Duodenal mucosa (tissue), 2 donors: ENCODE measurements at regions not wholly inside any gene's neighbourhood (a gene's known extent, or its start where the extent isn't known, plus 50 kb on each side); places are given as distances from the start of the nearest gene placed in this dataset.

Experiments
- H3K27ac ChIP-seq: one replicate; pipeline ENCODE4 v1.7.0; 2013; ENCODE audit warnings: low read depth, low read length
- H3K27me3 ChIP-seq, 2 donors: one replicate each; pipeline ENCODE4 v1.7.0; 2013; ENCODE audit warnings: low read length in 2 of 2, control low read depth in 1 of 2; ENCODE audit not compliant: insufficient read depth in 2 of 2, control insufficient read depth in 1 of 2
- H3K36me3 ChIP-seq, 2 donors: one replicate each; pipeline ENCODE4 v1.7.0; 2013; ENCODE audit warnings: low read length in 2 of 2, control low read depth in 1 of 2; ENCODE audit not compliant: insufficient read depth in 2 of 2, control insufficient read depth in 1 of 2
- H3K4me1 ChIP-seq, 2 donors: one replicate each; pipeline ENCODE4 v1.7.0; 2013; ENCODE audit warnings: low read length in 2 of 2, control low read depth in 1 of 2; ENCODE audit not compliant: insufficient read depth in 2 of 2, control insufficient read depth in 1 of 2
- H3K4me3 ChIP-seq, 2 donors: one replicate each; pipeline ENCODE4 v1.7.0; 2013; ENCODE audit warnings: low read length in 2 of 2, low read depth in 1 of 2
- H3K9ac ChIP-seq, 2 donors: one replicate each; pipeline ENCODE4 v1.7.0; 2013; ENCODE audit warnings: low read length in 2 of 2, low read depth in 1 of 2
- H3K9me3 ChIP-seq, 2 donors: one replicate each; pipeline ENCODE4 v1.7.0; 2013; ENCODE audit warnings: low read length in 2 of 2, control low read depth in 1 of 2; ENCODE audit not compliant: control insufficient read depth in 1 of 2

- Histone ChIP-seq H3K27me3 (no peaks in the 10 kb centered on the region), H3K9ac (no peak overlapping the region), H3K4me3 (no peak overlapping the region), H3K4me1 (peaks cover 5 to 11% of the 10 kb centered on the region in 2 donors), H3K36me3 (no peaks in the 10 kb centered on the region), H3K27ac (no peak overlapping the region), H3K9me3 (no peaks in the 10 kb centered on the region)
Measured at GRCh38 chr9:89793124-89793495, 188.3 kb downstream of the GADD45G start.

- Histone ChIP-seq H3K27me3 (no peaks in the 10 kb centered on the region), H3K36me3 (no peaks in the 10 kb centered on the region), H3K4me3 (no peak overlapping the region), H3K9ac (no peak overlapping the region), H3K9me3 (no peaks in the 10 kb centered on the region), H3K4me1 (peaks cover 5 to 11% of the 10 kb centered on the region in 2 donors), H3K27ac (no peak overlapping the region)
Measured at GRCh38 chr9:89793551-89793950, 188.7 kb downstream of the GADD45G start.

- peaks cover 5% of the 10 kb centered on the region in 2 donors for H3K4me1 ChIP-seq
- H3K27ac ChIP-seq: no peak overlapping the region
- no peak overlapping the region for H3K4me3 ChIP-seq
- H3K27me3 ChIP-seq: no peaks in the 10 kb centered on the region
- H3K9me3 ChIP-seq: no peaks in the 10 kb centered on the region
- no peak overlapping the region for H3K9ac ChIP-seq
- H3K36me3 ChIP-seq: no peaks in the 10 kb centered on the region
Measured at GRCh38 chr9:89794918-89795317, 190.1 kb downstream of the GADD45G start.

- no peak overlapping the region for H3K4me3 ChIP-seq
- H3K4me1 ChIP-seq: peaks cover 3 to 5% of the 10 kb centered on the region in 2 donors
- no peaks in the 10 kb centered on the region for H3K9me3 ChIP-seq
- H3K9ac ChIP-seq: no peak overlapping the region
- H3K27me3 ChIP-seq: no peaks in the 10 kb centered on the region
- H3K36me3 ChIP-seq: no peaks in the 10 kb centered on the region
- no peak overlapping the region for H3K27ac ChIP-seq
Measured at GRCh38 chr9:89795538-89796195, 190.9 kb downstream of the GADD45G start.

GRCh38 chr9:89796606-89797005, 191.8 kb downstream of the GADD45G start:
- Histone ChIP-seq H3K27ac (no peak overlapping the region), H3K9ac (no peak overlapping the region), H3K4me1 (peaks cover 0 to 5% of the 10 kb centered on the region in 2 donors), H3K9me3 (no peaks in the 10 kb centered on the region), H3K36me3 (no peaks in the 10 kb centered on the region), H3K27me3 (no peaks in the 10 kb centered on the region), H3K4me3 (no peak overlapping the region)

GRCh38 chr9:89797255-89797654, 192.4 kb downstream of the GADD45G start:
- H3K4me1 ChIP-seq: peaks cover 0 to 5% of the 10 kb centered on the region in 2 donors
- H3K27ac ChIP-seq: no peak overlapping the region
- no peaks in the 10 kb centered on the region for H3K9me3 ChIP-seq

GRCh38 chr9:89797937-89798455, 193.2 kb downstream of the GADD45G start:
- Histone ChIP-seq H3K27me3 (peaks cover 1 to 3% of the 10 kb centered on the region in 2 donors), H3K9me3 (no peaks in the 10 kb centered on the region), H3K9ac (no peak overlapping the region), H3K4me3 (no peak overlapping the region), H3K27ac (no peak overlapping the region), H3K36me3 (no peaks in the 10 kb centered on the region), H3K4me1 (peaks cover 0 to 5% of the 10 kb centered on the region in 2 donors)

More at GRCh38 chr9:89797255-89797654, 192.4 kb downstream of the GADD45G start:
- no peak overlapping the region for H3K9ac ChIP-seq
- H3K4me3 ChIP-seq: no peak overlapping the region
- no peaks in the 10 kb centered on the region for H3K27me3 ChIP-seq
- no peaks in the 10 kb centered on the region for H3K36me3 ChIP-seq

- Histone ChIP-seq H3K4me3 (no peak overlapping the region), H3K36me3 (no peaks in the 10 kb centered on the region), H3K4me1 (peaks cover 0 to 5% of the 10 kb centered on the region in 2 donors), H3K9me3 (no peaks in the 10 kb centered on the region), H3K27me3 (peaks cover 3% of the 10 kb centered on the region in 2 donors), H3K27ac (no peak overlapping the region), H3K9ac (no peak overlapping the region)
Measured at GRCh38 chr9:89798547-89799120, 193.8 kb downstream of the GADD45G start.

- Histone ChIP-seq H3K27me3 (peaks cover 3% of the 10 kb centered on the region in 2 donors), H3K36me3 (no peaks in the 10 kb centered on the region), H3K4me3 (no peak overlapping the region), H3K9me3 (no peaks in the 10 kb centered on the region), H3K9ac (no peak overlapping the region), H3K4me1 (peaks cover 0 to 5% of the 10 kb centered on the region in 2 donors), H3K27ac (no peak overlapping the region)
Measured at GRCh38 chr9:89799221-89799620, 194.4 kb downstream of the GADD45G start.

- H3K27me3 ChIP-seq: peaks cover 3% of the 10 kb centered on the region in 2 donors
- no peaks in the 10 kb centered on the region for H3K9me3 ChIP-seq
- no peak overlapping the region for H3K4me3 ChIP-seq
- no peaks in the 10 kb centered on the region for H3K36me3 ChIP-seq
- no peak overlapping the region for H3K9ac ChIP-seq
- H3K4me1 ChIP-seq: peaks cover 0 to 5% of the 10 kb centered on the region in 2 donors
- no peak overlapping the region for H3K27ac ChIP-seq
Measured at GRCh38 chr9:89799766-89800165, 195.0 kb downstream of the GADD45G start.
